Stomach (tissue), 4 donors: ENCODE measurements at regions not wholly inside any gene's neighbourhood (a gene's known extent, or its start where the extent isn't known, plus 50 kb on each side); places are given as distances from the start of the nearest gene placed in this dataset.

ENCODE experiments used
- CTCF ChIP-seq, 7 experiments: fragments of 450-650 bp in 4 of 7; fragments of 200-600 bp in 3 of 7; sonication (generic) in 3 of 7; IDR thresholded peaks; one replicate each; pipeline ENCODE4 v1.5.1; 2016 to 2019; ENCODE audit warnings: antibody characterized with exemption in 7 of 7, control low read depth in 2 of 7, mild to moderate bottlenecking in 1 of 7
- POLR2A ChIP-seq, 4 donors: fragments of 450-650 bp; IDR thresholded peaks; one replicate each; pipeline ENCODE4 v1.6.1; 2016; ENCODE audit warnings: antibody characterized with exemption in 4 of 4, control low read depth in 2 of 4, mild to moderate bottlenecking in 1 of 4, moderate library complexity in 1 of 4
- POLR2AphosphoS5 ChIP-seq, 3 donors: sonication (generic); formaldehyde crosslinking; IDR thresholded peaks; one replicate each; pipeline ENCODE4 v1.6.1; 2016; ENCODE audit warnings: antibody characterized with exemption in 3 of 3

DNA sequence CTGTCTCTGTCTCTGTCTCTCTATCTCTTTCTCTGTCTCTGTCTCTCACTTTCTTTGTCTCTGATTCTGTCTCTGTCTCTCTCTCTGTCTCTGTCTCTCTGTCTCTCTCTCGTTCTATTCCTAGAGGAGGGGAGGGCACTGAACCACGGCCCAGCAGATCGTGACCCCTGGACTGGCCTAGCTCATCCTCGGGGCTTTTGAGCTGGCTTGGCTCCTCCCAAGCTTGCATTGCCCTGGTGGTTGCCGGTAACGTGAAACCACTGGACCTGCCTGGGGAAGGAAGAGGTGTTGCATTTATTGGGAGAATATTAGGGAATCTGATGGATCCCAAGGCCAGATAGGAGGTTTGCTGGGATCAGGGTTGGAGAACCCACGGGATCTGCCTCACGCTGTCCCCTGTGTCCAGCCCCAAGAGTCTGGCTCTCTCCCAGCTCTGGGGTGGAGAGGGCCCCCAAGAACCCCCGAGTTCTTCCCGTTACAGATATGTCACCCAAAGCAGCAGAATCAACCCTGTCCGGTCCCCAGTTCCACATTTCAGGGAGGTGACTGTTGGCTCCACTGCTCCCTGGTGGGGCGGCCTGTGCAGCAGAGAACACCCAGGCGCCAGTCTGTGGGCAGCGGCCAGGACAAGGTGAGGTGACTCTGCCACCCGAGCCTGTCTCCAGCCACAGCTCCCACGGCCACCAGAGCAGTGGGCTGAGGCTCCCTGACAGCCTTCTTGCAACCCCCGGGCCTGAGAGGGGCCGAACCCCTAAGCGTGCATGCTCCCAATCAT, 228.3 kb downstream of the TTLL2 start:
- TF ChIP-seq CTCF (IDR thresholded peaks at IDR 0.05) (no peak), POLR2A (IDR thresholded peaks at IDR 0.05) (no peak), POLR2AphosphoS5 (IDR thresholded peaks at IDR 0.05) (no peak)
